ENCODE measurements at regions not wholly inside any gene's neighbourhood (a gene's known extent, or its start where the extent isn't known, plus 50 kb on each side); places are given as distances from the start of the nearest gene placed in this dataset.

- TF ChIP-seq ELK1 (IDR thresholded peaks at IDR 0.05; ENCODE audit: low read depth, low read length) (no peak), EED (IDR thresholded peaks at IDR 0.05; ENCODE audit: low read depth) (no peak)
Measured at GRCh38 chr3:43854916-43855315, 164.2 kb downstream of the ABHD5 start (continued).

GRCh38 chr3:43855674-43856299 is 165.0 kb downstream of the ABHD5 start:
- Histone ChIP-seq H3K79me2 (ENCODE audit: control insufficient read depth, insufficient read depth, low read length) (no peaks in the 10 kb centered on the region), H3K4me2 (ENCODE audit: control insufficient read depth, insufficient read depth) (no peak overlapping the region), H3K9ac (ENCODE audit: control insufficient read depth, insufficient read depth, low read length) (no peak overlapping the region), H4K20me1 (ENCODE audit: control insufficient read depth, insufficient read depth) (no peaks in the 10 kb centered on the region), H3K27ac (ENCODE audit: control insufficient read depth, insufficient read depth) (no peak overlapping the region), H2AFZ (ENCODE audit: control insufficient read depth, low read depth, low read length) (no peak overlapping the region), H3K27me3 (replicated peaks in 1 of 2; ENCODE audit: control insufficient read depth in 2 of 2, insufficient read depth in 2 of 2, low read length in 1 of 2) (peaks cover 4 to 7% of the 10 kb centered on the region in 2 experiments), H3K9me3 (replicated peaks; ENCODE audit: control insufficient read depth, insufficient read depth, low read length) (no peaks in the 10 kb centered on the region), H3K4me1 (ENCODE audit: control insufficient read depth, insufficient read depth, low read length) (no peaks in the 10 kb centered on the region), H3K4me3 (no peak overlapping the region), H3K36me3 (ENCODE audit: control insufficient read depth in 2 of 2, insufficient read depth in 2 of 2, low read length in 1 of 2) (no peaks in the 10 kb centered on the region)
- BruUV-seq (replicated peaks), result no TSS peak
- SMC1A ChIA-PET (ENCODE audit: uncharacterized antibody, unreplicated experiment), result interaction anchor here (0.7 to 2.5 kb wide), 23 partner anchors 9 to 381 kb away, joined by 3 to 16 read pairs (median 4); no protein-coding TSS in a partner anchor
- in situ Hi-C loops (cut with MboI), result loop anchor here (5.0 kb wide), 1 partner anchor 342 kb away; no protein-coding TSS in a partner anchor
- peak; percentile 3 for DNase-seq (ENCODE audit: low read depth, low spot score)
- RAD21 ChIA-PET (ENCODE audit: unreplicated experiment), result interaction anchor here (0.6 to 2.1 kb wide), 20 partner anchors 23 to 382 kb away, joined by 3 to 13 read pairs (median 4); no protein-coding TSS in a partner anchor
- FAIRE-seq, result peak; percentile 75
- WGBS (ENCODE audit: insufficient coverage, insufficient replicate concordance, low lambda C conversion rate, missing lambda C conversion rate), result 2% methylated on average over 3 of the region's 3 CpGs
- intact Hi-C loops (cut with micrococcal nuclease; ENCODE audit: unreplicated experiment), result loop anchor here (2.0 to 10.0 kb wide), 2 partner anchors 311 to 343 kb away; no protein-coding TSS in a partner anchor
- CTCF ChIA-PET, result interaction anchor here (0.6 to 3.6 kb wide), 52 partner anchors 9 to 380 kb away, joined by 3 to 50 read pairs (median 4); partner anchors contain the start of gene ABHD5
- POLR2A ChIA-PET, result no interaction called here
- TF ChIP-seq CTCF (IDR thresholded peaks at IDR 0.05 in 2 of 3, conservative IDR thresholded peaks at IDR 0.05 in 1 of 3; ENCODE audit: control insufficient read depth in 2 of 3, extremely low read depth in 1 of 3, insufficient read depth in 1 of 3, low read depth in 3 of 3, low read length in 3 of 3) (peak; percentile 79 to 80 (median 80)), YY1 (IDR thresholded peaks at IDR 0.05; ENCODE audit: low read depth, low read length) (peak; percentile 84), BCL11A (IDR thresholded peaks at IDR 0.05; ENCODE audit: low read depth, low read length) (no peak), SUPT20H (IDR thresholded peaks at IDR 0.05; ENCODE audit: borderline replicate concordance, control insufficient read depth, low read depth, low read length) (no peak), EP300 (IDR thresholded peaks at IDR 0.05; ENCODE audit: borderline replicate concordance in 1 of 2, control insufficient read depth in 1 of 2, low read depth in 2 of 2, low read length in 2 of 2) (no peak), RAD21 (IDR thresholded peaks at IDR 0.05; ENCODE audit: insufficient read depth, low read depth, low read length) (peak; percentile 75), SMC3 (IDR thresholded peaks at IDR 0.05; ENCODE audit: borderline replicate concordance, low read length) (peak; percentile 80), SMARCA5 (IDR thresholded peaks at IDR 0.05) (no peak)
- ATAC-seq, result peak; percentile 97
